ENCODE measurements at regions not wholly inside any gene's neighbourhood (a gene's known extent, or its start where the extent isn't known, plus 50 kb on each side); places are given as distances from the start of the nearest gene placed in this dataset.
"Not testable (repeated sequence)": the region's sequence is repeated elsewhere in the genome, so short reads cannot be mapped to it uniquely, and the experiment has no call there.

DNA sequence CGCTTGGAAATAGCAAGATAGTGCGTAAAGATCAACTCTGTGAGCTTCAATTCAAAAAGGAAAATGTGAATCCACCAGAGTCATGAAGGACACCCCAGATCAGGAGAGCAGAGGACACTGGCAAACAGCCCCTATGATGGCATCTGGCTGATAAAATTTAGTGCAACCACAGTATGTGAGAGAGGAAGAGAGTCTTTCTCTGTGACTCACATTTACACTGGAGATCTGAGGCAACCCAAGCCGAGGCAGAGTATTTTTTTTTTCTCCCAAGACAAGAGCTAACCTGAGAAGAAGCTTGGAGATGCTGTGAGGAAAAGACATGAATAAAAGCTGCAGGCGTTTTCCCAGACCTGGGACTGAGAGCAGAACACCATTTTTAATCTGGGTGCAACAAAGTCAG, 482.2 kb downstream of the TGIF2LX start:
- not testable (repeated sequence) for TF ChIP-seq CTCF (conservative IDR thresholded peaks at IDR 0.05; ENCODE audit: low read depth, low read length); EZH2phosphoT487 (IDR thresholded peaks at IDR 0.05; ENCODE audit: borderline replicate concordance, low read length)
